PFSK-1 (cell line): ENCODE measurements at regions not wholly inside any gene's neighbourhood (a gene's known extent, or its start where the extent isn't known, plus 50 kb on each side); places are given as distances from the start of the nearest gene placed in this dataset.

Experiments used
- FOXP2 ChIP-seq: optimal IDR thresholded peaks from 2 replicates; pipeline ENCODE3; 2011; ENCODE audit warnings: borderline replicate concordance, control low read depth, inconsistent platforms; ENCODE audit not compliant: insufficient read depth; ENCODE audit errors: extremely low read length, extremely low read depth
- POLR2AphosphoS5 ChIP-seq: IDR thresholded peaks from 2 replicates; pipeline ENCODE4 v1.6.1; 2012; ENCODE audit warnings: low read depth, mild to moderate bottlenecking, control low read depth, low read length, moderate library complexity
- REST ChIP-seq, 2 experiments: IDR thresholded peaks; 2 replicates each; pipeline versions ENCODE4 v1.6.1 to v1.8.0; 2011 to 2012; ENCODE audit warnings: low read depth in 2 of 2, low read length in 2 of 2, control low read depth in 1 of 2, inconsistent platforms in 1 of 2, mild to moderate bottlenecking in 1 of 2, moderate library complexity in 1 of 2; ENCODE audit not compliant: insufficient read depth in 1 of 2
- SIN3A ChIP-seq: IDR thresholded peaks from 2 replicates; pipeline ENCODE4 v1.6.1; 2012; ENCODE audit warnings: mild to moderate bottlenecking, low read length, moderate library complexity, borderline replicate concordance; ENCODE audit not compliant: insufficient read depth
- TAF1 ChIP-seq: IDR thresholded peaks from 2 replicates; pipeline ENCODE4 v1.6.1; 2012; ENCODE audit warnings: low read length, control low read depth, borderline replicate concordance; ENCODE audit not compliant: insufficient read depth

- TF ChIP-seq REST (IDR thresholded peaks at IDR 0.05; ENCODE audit: insufficient read depth in 1 of 2, low read depth in 2 of 2, low read length in 2 of 2) (no peak), POLR2AphosphoS5 (no peak), SIN3A (no peak), FOXP2 (no peak), TAF1 (no peak)
These were observed 106.5 kb upstream of the EFEMP1 start for GRCh38 chr2:56030062-56030461.

- no peak for TF ChIP-seq REST (IDR thresholded peaks at IDR 0.05; ENCODE audit: insufficient read depth in 1 of 2, low read depth in 2 of 2, low read length in 2 of 2)
These were observed 107.3 kb upstream of the EFEMP1 start for GRCh38 chr2:56030901-56031300.

GRCh38 chr2:56034258-56034657 is 110.7 kb upstream of the EFEMP1 start:
- no peak for TF ChIP-seq POLR2AphosphoS5
- no peak for TF ChIP-seq REST (IDR thresholded peaks at IDR 0.05; ENCODE audit: insufficient read depth in 1 of 2, low read depth in 2 of 2, low read length in 2 of 2)
- no peak for TF ChIP-seq TAF1

- TF ChIP-seq TAF1: no peak
- no peak for TF ChIP-seq SIN3A
- TF ChIP-seq POLR2AphosphoS5: no peak
- no peak for TF ChIP-seq REST (IDR thresholded peaks at IDR 0.05; ENCODE audit: insufficient read depth in 1 of 2, low read depth in 2 of 2, low read length in 2 of 2)
- TF ChIP-seq FOXP2: no peak
These were observed 116.6 kb upstream of the EFEMP1 start for GRCh38 chr2:56040189-56040588.

- TF ChIP-seq FOXP2 (no peak), REST (IDR thresholded peaks at IDR 0.05; ENCODE audit: insufficient read depth in 1 of 2, low read depth in 2 of 2, low read length in 2 of 2) (no peak), POLR2AphosphoS5 (no peak)
These were observed 117.3 kb upstream of the EFEMP1 start for GRCh38 chr2:56040834-56041233.
